HL-60 (cell line): ENCODE measurements at regions not wholly inside any gene's neighbourhood (a gene's known extent, or its start where the extent isn't known, plus 50 kb on each side); places are given as distances from the start of the nearest gene placed in this dataset.

Source experiments
- SPI1 ChIP-seq: IDR thresholded peaks from 2 replicates; pipeline ENCODE4 v1.6.1; 2012; ENCODE audit warnings: low read depth, mild to moderate bottlenecking, borderline replicate concordance
- TF ChIP-seq, protein P1 (sequence below): IDR thresholded peaks from 2 replicates; pipeline ENCODE4 v1.6.1; 2012; ENCODE audit warnings: low read depth; ENCODE audit not compliant: insufficient replicate concordance
- TF ChIP-seq, protein P2 (sequence below): IDR thresholded peaks from one replicate; pipeline ENCODE4 v1.5.1; 2011; ENCODE audit warnings: low read length, control low read depth, inconsistent platforms; ENCODE audit not compliant: insufficient read depth

DNA sequence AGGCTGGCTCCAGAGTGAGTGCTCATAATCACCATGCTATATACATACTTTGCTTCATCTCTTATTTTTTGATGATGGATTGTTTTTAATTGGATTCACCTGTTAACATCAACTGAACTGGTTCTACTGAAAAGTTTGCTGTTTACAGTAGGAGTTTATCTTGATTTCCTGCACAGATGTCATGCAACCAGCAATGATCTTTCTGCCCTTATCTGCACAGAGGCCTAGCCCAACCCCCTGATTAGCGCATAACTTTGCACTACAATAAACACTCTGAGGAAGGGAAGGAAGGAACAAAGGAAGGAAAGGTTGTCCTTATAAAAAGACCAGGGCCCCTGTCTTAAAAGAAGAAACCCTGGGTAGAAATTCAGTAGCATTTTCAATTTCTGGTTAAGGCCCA, 152.9 kb downstream of the RGS9 start:
- TF ChIP-seq, protein P1, sequence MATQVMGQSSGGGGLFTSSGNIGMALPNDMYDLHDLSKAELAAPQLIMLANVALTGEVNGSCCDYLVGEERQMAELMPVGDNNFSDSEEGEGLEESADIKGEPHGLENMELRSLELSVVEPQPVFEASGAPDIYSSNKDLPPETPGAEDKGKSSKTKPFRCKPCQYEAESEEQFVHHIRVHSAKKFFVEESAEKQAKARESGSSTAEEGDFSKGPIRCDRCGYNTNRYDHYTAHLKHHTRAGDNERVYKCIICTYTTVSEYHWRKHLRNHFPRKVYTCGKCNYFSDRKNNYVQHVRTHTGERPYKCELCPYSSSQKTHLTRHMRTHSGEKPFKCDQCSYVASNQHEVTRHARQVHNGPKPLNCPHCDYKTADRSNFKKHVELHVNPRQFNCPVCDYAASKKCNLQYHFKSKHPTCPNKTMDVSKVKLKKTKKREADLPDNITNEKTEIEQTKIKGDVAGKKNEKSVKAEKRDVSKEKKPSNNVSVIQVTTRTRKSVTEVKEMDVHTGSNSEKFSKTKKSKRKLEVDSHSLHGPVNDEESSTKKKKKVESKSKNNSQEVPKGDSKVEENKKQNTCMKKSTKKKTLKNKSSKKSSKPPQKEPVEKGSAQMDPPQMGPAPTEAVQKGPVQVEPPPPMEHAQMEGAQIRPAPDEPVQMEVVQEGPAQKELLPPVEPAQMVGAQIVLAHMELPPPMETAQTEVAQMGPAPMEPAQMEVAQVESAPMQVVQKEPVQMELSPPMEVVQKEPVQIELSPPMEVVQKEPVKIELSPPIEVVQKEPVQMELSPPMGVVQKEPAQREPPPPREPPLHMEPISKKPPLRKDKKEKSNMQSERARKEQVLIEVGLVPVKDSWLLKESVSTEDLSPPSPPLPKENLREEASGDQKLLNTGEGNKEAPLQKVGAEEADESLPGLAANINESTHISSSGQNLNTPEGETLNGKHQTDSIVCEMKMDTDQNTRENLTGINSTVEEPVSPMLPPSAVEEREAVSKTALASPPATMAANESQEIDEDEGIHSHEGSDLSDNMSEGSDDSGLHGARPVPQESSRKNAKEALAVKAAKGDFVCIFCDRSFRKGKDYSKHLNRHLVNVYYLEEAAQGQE, result no peak
- TF ChIP-seq SPI1, result no peak
- TF ChIP-seq, protein P2, sequence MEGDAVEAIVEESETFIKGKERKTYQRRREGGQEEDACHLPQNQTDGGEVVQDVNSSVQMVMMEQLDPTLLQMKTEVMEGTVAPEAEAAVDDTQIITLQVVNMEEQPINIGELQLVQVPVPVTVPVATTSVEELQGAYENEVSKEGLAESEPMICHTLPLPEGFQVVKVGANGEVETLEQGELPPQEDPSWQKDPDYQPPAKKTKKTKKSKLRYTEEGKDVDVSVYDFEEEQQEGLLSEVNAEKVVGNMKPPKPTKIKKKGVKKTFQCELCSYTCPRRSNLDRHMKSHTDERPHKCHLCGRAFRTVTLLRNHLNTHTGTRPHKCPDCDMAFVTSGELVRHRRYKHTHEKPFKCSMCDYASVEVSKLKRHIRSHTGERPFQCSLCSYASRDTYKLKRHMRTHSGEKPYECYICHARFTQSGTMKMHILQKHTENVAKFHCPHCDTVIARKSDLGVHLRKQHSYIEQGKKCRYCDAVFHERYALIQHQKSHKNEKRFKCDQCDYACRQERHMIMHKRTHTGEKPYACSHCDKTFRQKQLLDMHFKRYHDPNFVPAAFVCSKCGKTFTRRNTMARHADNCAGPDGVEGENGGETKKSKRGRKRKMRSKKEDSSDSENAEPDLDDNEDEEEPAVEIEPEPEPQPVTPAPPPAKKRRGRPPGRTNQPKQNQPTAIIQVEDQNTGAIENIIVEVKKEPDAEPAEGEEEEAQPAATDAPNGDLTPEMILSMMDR, result no peak
